NCI-H146 (cell line): ENCODE measurements at regions not wholly inside any gene's neighbourhood (a gene's known extent, or its start where the extent isn't known, plus 50 kb on each side); places are given as distances from the start of the nearest gene placed in this dataset.

ENCODE experiments used
- DNase-seq: peaks from one replicate; lab custom pipeline; 2025; lab: John Stamatoyannopoulos, UW

DNA sequence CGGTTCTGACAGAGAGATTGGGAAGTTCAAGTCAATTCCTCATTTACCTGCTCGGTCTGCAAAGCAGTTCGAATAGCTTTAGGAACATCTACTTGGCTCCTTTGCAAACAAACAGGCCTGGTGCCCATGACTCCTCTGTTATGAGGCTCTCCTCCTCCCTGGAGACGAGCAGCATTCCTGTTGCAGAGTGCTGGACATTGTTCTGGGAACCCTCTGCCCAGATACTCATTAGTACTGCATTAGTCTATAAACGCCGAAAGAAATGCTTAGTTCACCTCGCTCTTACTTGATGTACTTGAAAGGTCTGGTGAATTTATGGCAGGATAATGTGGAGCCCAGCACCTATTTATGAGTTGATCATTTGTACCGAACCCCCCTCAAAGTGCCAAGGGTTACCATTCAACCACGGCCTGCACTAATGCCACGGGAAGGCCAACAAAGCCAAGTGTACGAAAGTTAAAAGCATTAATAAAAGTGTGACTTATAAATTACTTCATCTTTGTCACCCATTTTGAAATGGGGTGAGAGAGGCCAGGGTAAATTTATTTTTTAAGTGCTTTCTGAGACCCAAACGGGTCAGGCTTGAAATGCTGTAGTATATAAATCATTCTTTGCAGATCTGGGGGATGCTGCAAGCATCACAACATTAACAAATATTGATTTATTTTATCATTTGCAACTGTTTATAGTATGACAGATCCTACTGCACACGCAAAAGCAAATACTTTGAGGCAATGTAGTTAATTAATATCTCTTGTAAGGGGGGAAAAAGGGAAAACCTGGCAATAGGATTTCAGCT is 478.9 kb upstream of the PSMD7 start:
- DNase-seq = no peak

DNA sequence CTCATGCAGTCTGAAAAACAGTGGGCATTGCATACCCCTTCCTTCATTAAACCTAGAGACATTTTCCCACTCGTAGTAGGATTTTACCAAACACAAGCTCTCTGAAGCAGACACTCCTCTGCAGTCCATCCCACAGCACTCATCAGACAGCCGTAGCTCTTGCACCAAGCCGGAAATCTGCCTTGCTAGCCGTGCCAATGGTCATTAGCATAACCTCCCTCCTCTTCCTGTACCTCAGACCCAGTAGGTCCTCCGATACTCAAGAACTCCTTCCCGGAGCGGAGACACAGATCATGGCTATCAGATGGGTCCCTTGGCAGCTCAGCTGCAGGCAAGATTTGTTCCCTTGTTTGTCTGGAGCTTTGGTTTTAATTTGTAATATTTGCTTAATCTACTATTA is 483.1 kb upstream of the PSMD7 start:
- DNase-seq = no peak

DNA sequence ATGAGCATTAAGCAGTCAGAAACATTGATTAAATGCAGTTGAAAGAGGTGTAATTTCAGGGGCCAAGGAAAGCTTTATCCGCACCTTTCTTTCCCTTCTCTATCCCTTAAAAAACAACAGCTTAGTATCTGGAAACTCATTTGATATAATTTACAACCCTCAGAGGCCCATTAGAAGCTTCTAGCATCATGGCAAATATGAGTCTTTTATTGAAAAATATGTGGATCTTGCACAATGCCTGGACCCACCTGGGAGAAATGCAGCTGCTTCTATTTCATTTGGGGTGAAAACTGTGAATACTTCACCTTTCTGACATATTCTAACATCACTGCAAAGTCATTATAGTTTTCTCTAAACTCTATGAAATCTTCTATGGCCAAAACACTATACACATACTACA is 492.2 kb upstream of the PSMD7 start:
- DNase-seq = no peak

- no peak for DNase-seq
Measured at GRCh38 chr16:73798471-73798870, 498.1 kb upstream of the PSMD7 start.

DNA sequence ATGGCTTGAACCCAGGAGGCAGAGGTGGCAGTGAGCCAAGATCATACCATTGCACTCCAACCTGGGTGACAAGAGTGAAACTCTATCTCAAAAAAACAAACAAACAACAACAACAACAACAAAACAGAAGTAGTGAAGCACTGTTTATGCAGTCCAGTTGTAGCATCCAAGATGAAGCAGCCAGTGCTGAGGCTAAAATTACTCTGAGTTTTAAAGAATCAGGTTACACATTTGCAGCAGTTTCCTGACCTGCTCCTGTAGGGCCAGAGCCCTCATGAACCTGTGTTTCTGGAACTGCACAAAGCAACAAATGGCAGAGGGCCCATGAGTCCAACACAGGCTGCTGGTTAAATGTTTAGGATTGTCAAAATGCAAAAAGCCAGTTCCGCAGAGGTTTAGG is 499.5 kb upstream of the PSMD7 start:
- DNase-seq = no peak

DNA sequence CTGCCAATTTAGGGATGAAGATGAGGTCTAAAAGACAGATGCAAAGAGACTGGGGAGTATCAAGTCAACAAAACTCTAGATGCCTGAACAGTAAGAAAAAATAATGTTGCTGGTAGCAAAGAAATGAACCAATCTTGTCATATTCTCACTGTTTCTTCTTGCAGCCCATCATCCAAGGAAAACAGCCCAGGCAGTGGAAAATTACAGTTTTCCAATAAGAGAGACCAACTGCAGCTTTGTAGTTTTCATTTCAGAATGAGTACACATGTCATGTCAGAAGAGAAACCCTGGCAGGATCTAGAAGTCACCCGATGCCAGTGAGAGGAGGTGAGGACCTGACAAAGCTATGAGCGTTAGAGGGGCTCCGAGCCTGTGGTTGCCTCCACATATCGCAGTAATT is 500.4 kb upstream of the PSMD7 start:
- no peak for DNase-seq

GRCh38 chr16:73794994-73795393 is 501.6 kb upstream of the PSMD7 start:
- no peak for DNase-seq

- no peak for DNase-seq
Measured at GRCh38 chr16:73793871-73794437, 502.7 kb upstream of the PSMD7 start.

- DNase-seq = no peak
Measured at GRCh38 chr16:73793260-73793659, 503.4 kb upstream of the PSMD7 start.

DNA sequence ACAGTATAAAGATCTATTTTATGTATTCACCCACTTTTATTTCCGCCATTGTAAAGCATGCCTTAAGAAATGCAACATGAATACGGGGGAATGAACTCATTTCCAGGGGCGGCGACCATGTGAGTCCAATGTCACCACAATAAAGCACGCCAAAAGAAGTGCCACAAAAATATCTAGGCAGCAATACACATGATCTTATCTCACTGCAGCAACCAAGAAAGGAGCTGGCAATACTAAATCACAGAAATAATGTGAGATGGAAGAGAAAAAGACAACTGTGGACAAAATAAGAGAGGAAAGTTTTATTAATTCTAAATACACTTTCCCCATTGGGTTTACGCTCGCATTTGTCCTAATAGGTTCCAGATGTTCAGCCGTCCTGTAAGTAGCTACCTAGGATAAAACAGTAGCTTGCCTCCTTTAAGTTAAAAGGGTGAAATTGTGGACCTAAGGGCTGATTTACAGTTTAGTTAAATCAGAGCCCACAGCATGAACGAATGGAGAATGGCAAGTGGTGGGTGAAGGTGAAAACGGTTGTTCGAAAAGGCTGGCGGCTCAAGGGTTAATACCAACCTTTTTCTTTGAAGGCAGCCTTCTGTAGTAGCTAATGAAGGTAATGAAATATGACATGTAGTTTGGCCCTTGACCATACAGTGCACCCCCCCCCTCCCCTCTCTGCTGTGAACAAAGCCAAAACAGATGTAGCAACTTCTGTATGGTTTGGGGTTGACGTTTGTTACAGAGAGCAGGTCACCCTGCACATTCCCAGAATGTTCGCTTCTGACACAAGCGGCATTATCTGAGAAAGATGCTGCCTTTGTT is 504.2 kb upstream of the PSMD7 start:
- no peak for DNase-seq

- no peak for DNase-seq
Measured at GRCh38 chr16:73781297-73781696, 515.3 kb upstream of the PSMD7 start.

- no peak for DNase-seq
Measured at GRCh38 chr16:73778887-73779286, 517.7 kb upstream of the PSMD7 start.

GRCh38 chr16:73775841-73776388 is 520.7 kb upstream of the PSMD7 start:
- DNase-seq = no peak

DNA sequence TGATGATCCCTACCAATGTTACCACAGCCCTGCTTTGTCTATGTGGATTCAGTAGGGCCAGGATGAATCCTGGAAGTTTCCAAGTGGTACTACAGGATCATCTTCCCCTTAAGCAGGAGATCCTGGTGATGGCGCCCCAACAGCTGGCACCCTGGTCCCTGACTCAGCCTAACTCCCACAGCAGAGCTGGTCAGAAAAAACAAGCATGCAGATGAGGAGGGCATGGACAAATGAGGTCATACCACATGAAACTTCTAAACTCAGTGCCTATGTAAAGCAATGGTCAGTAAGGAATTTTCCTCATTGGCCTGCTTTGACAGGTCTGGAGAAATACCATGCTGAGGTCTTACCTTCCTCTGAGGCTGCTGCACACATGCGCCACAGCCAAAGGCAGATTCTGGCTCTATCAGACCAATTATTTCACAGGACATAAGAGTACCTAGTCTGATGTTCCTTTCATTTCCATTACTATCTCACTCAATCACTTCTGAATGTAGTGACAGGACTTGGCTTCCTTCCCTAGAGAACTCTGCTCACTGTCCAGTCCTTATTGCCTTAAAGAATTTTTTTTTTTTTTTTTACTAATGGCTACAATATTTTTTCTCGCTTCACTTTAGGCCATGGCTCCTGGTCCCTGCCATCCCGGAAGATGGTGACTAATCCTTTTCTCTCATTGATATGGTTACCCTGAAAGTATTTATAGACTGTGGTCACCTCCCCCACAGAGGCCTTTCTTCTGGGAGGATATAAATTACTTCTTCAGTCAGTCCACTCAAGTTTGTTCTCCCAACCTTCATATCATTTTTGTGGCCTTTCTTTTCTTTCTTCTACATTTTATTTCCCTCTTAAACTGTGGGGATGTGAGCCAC is 525.2 kb upstream of the PSMD7 start:
- no peak for DNase-seq

- DNase-seq = no peak
Measured at GRCh38 chr16:73768786-73769203, 527.8 kb upstream of the PSMD7 start.

DNA sequence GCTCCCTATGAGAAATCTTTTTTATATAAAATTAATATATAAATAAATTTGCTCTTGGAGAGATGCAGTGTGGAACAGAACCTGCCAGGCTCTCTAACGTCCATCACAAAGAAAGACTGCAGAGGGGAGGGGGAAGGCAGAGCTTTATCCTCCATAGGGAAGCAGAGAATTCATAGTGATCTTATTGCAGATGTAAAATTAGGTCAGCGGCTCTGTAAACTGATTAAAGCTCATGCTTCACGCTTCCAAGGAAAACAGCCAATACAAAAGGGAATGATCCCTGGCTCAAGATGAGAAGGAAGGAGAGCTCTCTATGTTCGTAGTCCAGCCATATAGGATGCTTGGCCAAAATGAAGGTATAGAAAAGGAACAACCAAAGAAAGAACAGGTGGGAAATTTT is 532.3 kb upstream of the PSMD7 start:
- DNase-seq = no peak

DNA sequence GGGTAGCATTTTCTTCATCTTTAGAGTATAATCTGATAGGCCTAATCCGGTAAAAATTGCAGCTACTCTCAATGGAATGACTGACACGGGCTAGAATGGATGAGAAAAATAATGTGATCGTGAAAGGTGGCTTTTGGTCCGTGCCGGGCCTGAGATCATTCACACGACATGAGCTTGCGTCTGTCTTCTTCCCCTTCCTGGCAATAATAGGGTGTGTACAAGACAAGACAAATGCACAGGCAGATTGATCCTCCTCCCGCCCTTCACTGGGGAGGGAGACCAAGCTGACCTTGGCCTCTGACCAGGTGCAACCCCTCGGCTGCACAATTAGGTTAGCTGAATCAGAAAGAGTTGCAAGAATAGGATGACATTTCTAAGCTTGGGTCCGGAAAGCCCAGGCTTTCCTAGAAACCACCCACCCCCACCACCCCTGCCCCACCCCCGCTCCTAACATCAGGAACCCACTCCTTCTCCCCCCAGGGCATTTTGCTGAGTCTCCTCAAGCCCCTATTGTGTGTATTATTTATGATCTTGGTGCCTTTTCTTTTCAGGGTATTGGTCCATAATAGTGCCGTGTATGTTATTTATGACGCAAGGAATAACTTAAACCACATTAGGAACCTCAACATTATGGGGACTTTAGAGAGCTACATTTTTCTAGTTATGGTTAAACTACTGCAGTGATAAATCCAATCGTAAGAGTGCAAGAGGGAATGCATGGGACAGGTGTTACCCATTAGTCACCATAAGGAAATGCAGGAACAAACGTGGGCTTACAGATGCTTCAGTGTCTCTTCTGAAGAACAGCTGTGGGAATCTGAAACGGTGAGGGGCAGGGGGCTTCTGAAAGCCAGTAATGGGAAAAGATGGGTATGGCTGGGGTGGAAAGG is 540.1 kb upstream of the PSMD7 start:
- no peak for DNase-seq

DNA sequence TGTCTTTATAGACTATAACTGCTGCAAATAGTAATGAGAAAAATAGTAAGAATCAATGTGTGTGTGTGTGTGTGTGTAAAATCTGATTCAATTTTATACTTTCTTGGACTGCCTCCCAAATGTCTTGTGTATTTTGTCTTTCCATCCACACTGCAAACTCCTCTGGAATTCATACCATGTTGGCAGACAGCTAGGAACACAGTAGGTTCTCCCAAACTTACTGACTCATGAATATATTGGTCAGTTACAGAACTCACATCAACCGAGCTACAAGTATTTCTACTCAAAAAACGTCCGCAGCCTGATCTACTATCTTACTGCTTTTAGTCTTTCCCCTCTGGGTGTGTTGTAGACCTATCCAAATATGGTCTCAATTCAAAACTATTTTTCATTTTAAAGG is 542.7 kb upstream of the PSMD7 start:
- DNase-seq = no peak

DNA sequence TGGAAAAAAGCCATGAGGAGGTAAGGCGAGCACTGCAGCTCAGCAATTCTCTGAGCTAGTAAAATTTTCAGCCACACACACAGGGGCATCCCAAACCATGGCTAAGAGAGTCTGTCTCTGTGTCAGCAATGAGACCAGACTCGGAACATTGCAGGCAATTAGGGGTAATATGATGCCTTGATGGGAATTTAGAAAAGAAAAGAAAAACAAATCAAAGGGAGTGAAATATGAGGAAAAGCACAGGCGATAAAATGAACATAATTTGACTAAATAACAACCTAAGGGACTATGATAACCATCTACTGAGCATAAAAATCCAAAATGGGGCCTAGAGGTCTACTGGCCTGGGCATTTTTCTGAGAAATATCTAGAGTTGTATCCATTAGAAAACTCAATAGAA is 546.0 kb upstream of the PSMD7 start:
- no peak for DNase-seq

DNA sequence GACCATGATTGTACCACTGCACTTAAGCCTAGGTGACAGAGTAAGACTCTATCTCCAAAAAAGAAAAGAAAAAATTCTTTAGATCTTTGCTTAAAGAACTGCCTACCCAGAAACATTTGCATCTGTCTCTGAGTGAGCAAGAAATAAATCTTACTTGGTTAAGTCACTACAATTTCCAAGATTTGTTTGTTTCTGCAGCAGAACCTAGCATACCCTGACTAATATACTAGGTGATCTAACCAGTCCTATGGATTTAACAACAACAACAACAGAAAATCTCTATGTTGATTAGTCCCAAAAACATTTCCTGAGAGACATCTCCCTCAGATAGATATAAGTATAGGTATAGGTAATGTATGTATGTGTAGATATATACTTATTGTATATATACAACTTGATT is 549.3 kb upstream of the PSMD7 start:
- DNase-seq = no peak

GRCh38 chr16:73746554-73746953 is 550.1 kb upstream of the PSMD7 start:
- DNase-seq = no peak
